HEK293 (cell line): ENCODE measurements at regions not wholly inside any gene's neighbourhood (a gene's known extent, or its start where the extent isn't known, plus 50 kb on each side); places are given as distances from the start of the nearest gene placed in this dataset.

Experiments
- KLF1 ChIP-seq: fragments of 450-650 bp; formaldehyde crosslinking; IDR thresholded peaks from 2 replicates; pipeline ENCODE4 v1.5.1; 2016; ENCODE audit warnings: missing biosample characterization, missing genetic modification characterization
- SALL2 ChIP-seq: fragments of 450-650 bp; formaldehyde crosslinking; IDR thresholded peaks from 2 replicates; pipeline ENCODE4 v1.5.0; 2017; ENCODE audit warnings: missing biosample characterization, mild to moderate bottlenecking, missing genetic modification characterization, borderline replicate concordance
- ZFP37 ChIP-seq: fragments of 450-650 bp; formaldehyde crosslinking; IDR thresholded peaks from 2 replicates; pipeline ENCODE4 v1.5.1; 2016; ENCODE audit warnings: missing biosample characterization, missing genetic modification characterization
- ZNF664 ChIP-seq: fragments of 450-650 bp; formaldehyde crosslinking; IDR thresholded peaks from 2 replicates; pipeline ENCODE4 v1.5.1; 2016; ENCODE audit warnings: missing biosample characterization, missing genetic modification characterization
- TF ChIP-seq, protein P1 (sequence below): fragments of 450-650 bp; formaldehyde crosslinking; IDR thresholded peaks from 2 replicates; pipeline ENCODE4 v1.5.1; 2016; ENCODE audit warnings: missing biosample characterization, missing genetic modification characterization

DNA sequence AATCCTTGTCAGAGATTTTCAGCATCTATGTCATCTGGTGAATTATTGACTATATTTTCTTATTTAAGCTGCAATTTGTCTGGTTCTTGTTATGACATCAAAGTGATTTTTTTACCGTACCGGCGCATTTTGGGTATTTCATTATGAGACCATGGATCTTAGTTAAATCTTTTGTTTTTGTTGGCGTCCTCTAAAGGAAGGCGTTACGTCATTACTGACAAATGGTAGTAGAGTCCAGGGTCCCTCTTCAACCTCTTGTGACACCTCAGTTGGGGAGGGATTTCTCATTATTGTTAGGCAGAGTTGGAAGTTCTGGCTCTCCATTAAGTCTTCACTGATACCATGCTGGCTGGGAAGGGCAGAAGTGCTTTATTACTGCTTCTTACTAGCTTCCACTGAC is 175.8 kb upstream of the MMADHC start:
- TF ChIP-seq SALL2 (no peak), ZNF664 (no peak), ZFP37 (tag by site-specific recombination) (no peak), KLF1 (tag by site-specific recombination) (no peak)
- TF ChIP-seq, protein P1, sequence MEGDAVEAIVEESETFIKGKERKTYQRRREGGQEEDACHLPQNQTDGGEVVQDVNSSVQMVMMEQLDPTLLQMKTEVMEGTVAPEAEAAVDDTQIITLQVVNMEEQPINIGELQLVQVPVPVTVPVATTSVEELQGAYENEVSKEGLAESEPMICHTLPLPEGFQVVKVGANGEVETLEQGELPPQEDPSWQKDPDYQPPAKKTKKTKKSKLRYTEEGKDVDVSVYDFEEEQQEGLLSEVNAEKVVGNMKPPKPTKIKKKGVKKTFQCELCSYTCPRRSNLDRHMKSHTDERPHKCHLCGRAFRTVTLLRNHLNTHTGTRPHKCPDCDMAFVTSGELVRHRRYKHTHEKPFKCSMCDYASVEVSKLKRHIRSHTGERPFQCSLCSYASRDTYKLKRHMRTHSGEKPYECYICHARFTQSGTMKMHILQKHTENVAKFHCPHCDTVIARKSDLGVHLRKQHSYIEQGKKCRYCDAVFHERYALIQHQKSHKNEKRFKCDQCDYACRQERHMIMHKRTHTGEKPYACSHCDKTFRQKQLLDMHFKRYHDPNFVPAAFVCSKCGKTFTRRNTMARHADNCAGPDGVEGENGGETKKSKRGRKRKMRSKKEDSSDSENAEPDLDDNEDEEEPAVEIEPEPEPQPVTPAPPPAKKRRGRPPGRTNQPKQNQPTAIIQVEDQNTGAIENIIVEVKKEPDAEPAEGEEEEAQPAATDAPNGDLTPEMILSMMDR (tag by site-specific recombination), result no peak
